Adrenal gland (tissue), 5 donors: ENCODE measurements at regions not wholly inside any gene's neighbourhood (a gene's known extent, or its start where the extent isn't known, plus 50 kb on each side); places are given as distances from the start of the nearest gene placed in this dataset.

ENCODE experiments used
- POLR2A ChIP-seq, 2 donors: fragments of 450-650 bp; IDR thresholded peaks; one replicate each; pipeline ENCODE4 v1.6.1; 2017; ENCODE audit warnings: antibody characterized with exemption in 2 of 2, mild to moderate bottlenecking in 2 of 2, moderate library complexity in 1 of 2
- TF ChIP-seq, protein P1 (sequence below), 6 experiments: fragments of 450-650 bp in 4 of 6; fragments of 200-600 bp in 2 of 6; sonication (generic) in 1 of 6; IDR thresholded peaks; 1 replicate in 5 of 6; 2 replicates in 1 of 6; pipeline versions ENCODE4 v1.5.1 to v1.8.0; 2016 to 2021; ENCODE audit warnings: antibody characterized with exemption in 6 of 6, mild to moderate bottlenecking in 2 of 6, moderate library complexity in 1 of 6
- donor health status: DM: no; HTN: no; CAD: no.

DNA sequence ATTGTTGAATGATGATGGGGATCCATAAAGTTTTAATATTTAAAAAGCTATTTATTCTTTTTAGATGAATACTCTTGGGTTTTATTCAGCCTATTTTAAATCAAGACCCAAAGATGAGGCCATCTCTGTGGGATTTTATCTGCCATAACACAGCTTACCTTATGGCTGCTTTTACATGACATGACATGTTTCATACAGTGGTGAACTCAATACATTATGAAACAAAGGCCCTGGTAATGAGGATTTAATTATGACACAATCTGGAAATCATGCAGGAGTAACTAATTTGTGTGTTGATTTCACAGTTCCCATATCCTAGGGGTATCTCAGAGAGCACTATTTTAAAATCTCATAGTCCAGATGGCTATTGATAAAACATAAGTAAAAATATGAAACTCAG lies 661.8 kb upstream of the FZD8 start:
- TF ChIP-seq, protein P1, sequence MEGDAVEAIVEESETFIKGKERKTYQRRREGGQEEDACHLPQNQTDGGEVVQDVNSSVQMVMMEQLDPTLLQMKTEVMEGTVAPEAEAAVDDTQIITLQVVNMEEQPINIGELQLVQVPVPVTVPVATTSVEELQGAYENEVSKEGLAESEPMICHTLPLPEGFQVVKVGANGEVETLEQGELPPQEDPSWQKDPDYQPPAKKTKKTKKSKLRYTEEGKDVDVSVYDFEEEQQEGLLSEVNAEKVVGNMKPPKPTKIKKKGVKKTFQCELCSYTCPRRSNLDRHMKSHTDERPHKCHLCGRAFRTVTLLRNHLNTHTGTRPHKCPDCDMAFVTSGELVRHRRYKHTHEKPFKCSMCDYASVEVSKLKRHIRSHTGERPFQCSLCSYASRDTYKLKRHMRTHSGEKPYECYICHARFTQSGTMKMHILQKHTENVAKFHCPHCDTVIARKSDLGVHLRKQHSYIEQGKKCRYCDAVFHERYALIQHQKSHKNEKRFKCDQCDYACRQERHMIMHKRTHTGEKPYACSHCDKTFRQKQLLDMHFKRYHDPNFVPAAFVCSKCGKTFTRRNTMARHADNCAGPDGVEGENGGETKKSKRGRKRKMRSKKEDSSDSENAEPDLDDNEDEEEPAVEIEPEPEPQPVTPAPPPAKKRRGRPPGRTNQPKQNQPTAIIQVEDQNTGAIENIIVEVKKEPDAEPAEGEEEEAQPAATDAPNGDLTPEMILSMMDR (IDR thresholded peaks at IDR 0.05), result no peak
- no peak for TF ChIP-seq POLR2A (IDR thresholded peaks at IDR 0.05)
